CD14-positive monocyte (primary cell): ENCODE measurements at regions not wholly inside any gene's neighbourhood (a gene's known extent, or its start where the extent isn't known, plus 50 kb on each side); places are given as distances from the start of the nearest gene placed in this dataset.

Experiments
- DNase-seq, 3 donors: peaks; one replicate each; pipeline ENCODE4 v3.0.0-alpha.2; 2011 to 2022
- H2AFZ ChIP-seq: 2 replicates; pipeline ENCODE4 v1.6.0; 2012; ENCODE audit warnings: mild to moderate bottlenecking, low read depth, low read length, inconsistent platforms; ENCODE audit not compliant: insufficient read depth, poor library complexity, severe bottlenecking
- H3K27ac ChIP-seq, 2 donors: 1 replicate in 1 of 2; 2 replicates in 1 of 2; pipeline ENCODE4 v1.5.1; 2012 to 2013; ENCODE audit warnings: low read length in 2 of 2, control low read depth in 1 of 2, inconsistent platforms in 1 of 2, low read depth in 1 of 2, mild to moderate bottlenecking in 1 of 2
- H3K27me3 ChIP-seq, 2 donors: one replicate each; pipeline versions ENCODE4 v1.6.0 to v1.6.1; 2011 to 2013; ENCODE audit warnings: low read length in 2 of 2; ENCODE audit not compliant: control insufficient read depth in 2 of 2, insufficient read depth in 2 of 2
- H3K36me3 ChIP-seq, 2 donors: replicated peaks in 1 of 2; 1 replicate in 1 of 2; 2 replicates in 1 of 2; pipeline versions ENCODE4 v1.5.1 to v1.6.1; 2012 to 2013; ENCODE audit warnings: low read length in 2 of 2, control low read depth in 1 of 2, inconsistent platforms in 1 of 2, mild to moderate bottlenecking in 1 of 2; ENCODE audit not compliant: insufficient read depth in 2 of 2, control insufficient read depth in 1 of 2
- H3K4me1 ChIP-seq, 2 donors: 1 replicate in 1 of 2; 2 replicates in 1 of 2; pipeline versions ENCODE4 v1.5.1 to v1.6.1; 2012 to 2013; ENCODE audit warnings: low read length in 2 of 2, control low read depth in 1 of 2, inconsistent platforms in 1 of 2, mild to moderate bottlenecking in 1 of 2, moderate library complexity in 1 of 2; ENCODE audit not compliant: insufficient read depth in 2 of 2, control insufficient read depth in 1 of 2
- H3K4me2 ChIP-seq: replicated peaks from 2 replicates; pipeline ENCODE3; 2012; ENCODE audit warnings: low read length, moderate library complexity, mild to moderate bottlenecking; ENCODE audit not compliant: poor library complexity, severe bottlenecking; ENCODE audit errors: extremely low read depth
- H3K4me3 ChIP-seq, 3 experiments: fragments of 200-600 bp in 1 of 3; sonication (generic) in 1 of 3; replicated peaks in 1 of 3; 1 replicate in 2 of 3; 2 replicates in 1 of 3; pipeline ENCODE4 v1.5.1; 2011 to 2013; ENCODE audit warnings: low read length in 3 of 3, mild to moderate bottlenecking in 3 of 3, control low read depth in 2 of 3, low read depth in 2 of 3, inconsistent platforms in 1 of 3, moderate library complexity in 1 of 3
- H3K79me2 ChIP-seq: 2 replicates; pipeline ENCODE4 v1.6.0; 2012; ENCODE audit warnings: mild to moderate bottlenecking, control low read depth, inconsistent platforms, low read length, moderate library complexity; ENCODE audit not compliant: insufficient read depth
- H3K9ac ChIP-seq: 2 replicates; pipeline ENCODE4 v1.6.0; 2017; ENCODE audit warnings: low read length, mild to moderate bottlenecking; ENCODE audit not compliant: insufficient read depth, poor library complexity, severe bottlenecking
- H3K9me3 ChIP-seq, 2 donors: replicated peaks in 1 of 2; 1 replicate in 1 of 2; 2 replicates in 1 of 2; pipeline versions ENCODE4 v1.5.1 to v1.6.1; 2012 to 2013; ENCODE audit warnings: low read length in 2 of 2, control low read depth in 1 of 2; ENCODE audit not compliant: control insufficient read depth in 1 of 2, insufficient read depth in 1 of 2
- H4K20me1 ChIP-seq: 2 replicates; pipeline ENCODE4 v1.6.0; 2012; ENCODE audit warnings: mild to moderate bottlenecking, low read length, control low read depth, moderate library complexity; ENCODE audit not compliant: insufficient read depth
- H3K27ac Mint-ChIP-seq, 7 donors: one replicate each; pipeline ENCODE4 v1.8.0; 2020; ENCODE audit warnings: mild to moderate bottlenecking in 7 of 7, mixed read lengths in 7 of 7, moderate library complexity in 6 of 7, inconsistent platforms in 2 of 7
- H3K27me3 Mint-ChIP-seq, 3 donors: one replicate each; pipeline ENCODE4 v1.8.0; 2021 to 2022; ENCODE audit warnings: low read depth in 3 of 3, mild to moderate bottlenecking in 3 of 3, mixed read lengths in 3 of 3, moderate library complexity in 3 of 3, inconsistent platforms in 1 of 3
- H3K36me3 Mint-ChIP-seq, 2 donors: one replicate each; pipeline ENCODE4 v1.8.0; 2020; ENCODE audit warnings: mixed read lengths in 2 of 2, inconsistent platforms in 1 of 2, mild to moderate bottlenecking in 1 of 2
- H3K4me1 Mint-ChIP-seq: one replicate; pipeline ENCODE4 v1.8.0; 2020; ENCODE audit warnings: mild to moderate bottlenecking, mixed read lengths
- H3K4me3 Mint-ChIP-seq, 2 donors: one replicate each; pipeline ENCODE4 v1.8.0; 2020; ENCODE audit warnings: mild to moderate bottlenecking in 2 of 2, mixed read lengths in 2 of 2, moderate library complexity in 1 of 2
- H3K9me3 Mint-ChIP-seq, 7 donors: one replicate each; pipeline ENCODE4 v1.8.0; 2020 to 2022; ENCODE audit warnings: mixed read lengths in 7 of 7, mild to moderate bottlenecking in 6 of 7, moderate library complexity in 6 of 7, inconsistent platforms in 2 of 7
- CTCF ChIP-seq: fragments of 200-600 bp; IDR thresholded peaks from one replicate; pipeline ENCODE4 v1.8.0; 2022; ENCODE audit warnings: antibody characterized with exemption, mild to moderate bottlenecking
- WGBS: methylation state at CpG from one replicate; pipeline ENCODE4 v1.1.5; 2013; ENCODE audit warnings: missing lambda C conversion rate; ENCODE audit not compliant: insufficient coverage; 5-methylcytosine and 5-hydroxymethylcytosine counted together
- intact Hi-C, 2 donors: fragments of 100-400 bp; cut with micrococcal nuclease; formaldehyde crosslinking; loops; one replicate each; pipeline versions ENCODE4 v1.15.0 to v1.15.1; 2023

GRCh38 chr11:80899381-80899780 lies 1458.6 kb upstream of the TENM4 start:
- no peak overlapping the region for H3K27ac ChIP-seq
- no peak overlapping the region for H3K4me3 ChIP-seq
- peaks cover 0 to 3% of the 10 kb centered on the region in 2 donors for H3K4me1 ChIP-seq
- Mint-ChIP-seq H3K9me3 (peaks cover 0 to 11% (median 8%) of the 10 kb centered on the region in 7 donors), H3K27me3 (peaks cover 0 to 2% (median 2%) of the 10 kb centered on the region in 3 donors), H3K36me3 (no peaks in the 10 kb centered on the region), H3K4me1 (peaks cover 17% of the 10 kb centered on the region), H3K27ac (no peak overlapping the region), H3K4me3 (no peak overlapping the region)
- no peaks in the 10 kb centered on the region for H3K27me3 ChIP-seq
- DNase-seq: peak in 1 of 3 donors; percentile 4
- intact Hi-C loops: no loop called here
- H3K36me3 ChIP-seq: no peaks in the 10 kb centered on the region
- TF ChIP-seq CTCF: no peak
- H3K9ac ChIP-seq: no peak overlapping the region
- no peaks in the 10 kb centered on the region for H4K20me1 ChIP-seq
- no peaks in the 10 kb centered on the region for H3K79me2 ChIP-seq
- peaks cover 0 to 4% of the 10 kb centered on the region in 2 donors for H3K9me3 ChIP-seq
- H2AFZ ChIP-seq: no peak overlapping the region
- no peak overlapping the region for H3K4me2 ChIP-seq
- WGBS: no CpG with 5 or more reads among the region's 1 CpG

GRCh38 chr11:80898910-80899309 lies 1458.1 kb upstream of the TENM4 start:
- intact Hi-C loops: no loop called here
- H3K4me2 ChIP-seq: no peak overlapping the region
- no peak overlapping the region for H3K9ac ChIP-seq
- H3K27me3 ChIP-seq: no peaks in the 10 kb centered on the region
- H3K36me3 ChIP-seq: no peaks in the 10 kb centered on the region
- no peaks in the 10 kb centered on the region for H3K79me2 ChIP-seq
- peaks cover 0 to 4% of the 10 kb centered on the region in 2 donors for H3K9me3 ChIP-seq
- Mint-ChIP-seq H3K4me1 (peaks cover 17% of the 10 kb centered on the region), H3K9me3 (peaks cover 0 to 11% (median 5%) of the 10 kb centered on the region in 7 donors), H3K27ac (no peak overlapping the region), H3K27me3 (peaks cover 0 to 2% (median 2%) of the 10 kb centered on the region in 3 donors), H3K4me3 (no peak overlapping the region), H3K36me3 (no peaks in the 10 kb centered on the region)
- H3K27ac ChIP-seq: no peak overlapping the region
- peaks cover 0 to 3% of the 10 kb centered on the region in 2 donors for H3K4me1 ChIP-seq
- WGBS: no CpG with 5 or more reads among the region's 4 CpGs
- TF ChIP-seq CTCF: no peak
- DNase-seq: no peak
- no peak overlapping the region for H3K4me3 ChIP-seq
- no peaks in the 10 kb centered on the region for H4K20me1 ChIP-seq
- no peak overlapping the region for H2AFZ ChIP-seq
